CD4-positive, alpha-beta T cell treated with Interleukin-21 for 1 hour (primary cell): ENCODE measurements at regions not wholly inside any gene's neighbourhood (a gene's known extent, or its start where the extent isn't known, plus 50 kb on each side); places are given as distances from the start of the nearest gene placed in this dataset.

Experiments
- DNase-seq: peaks from one replicate; pipeline ENCODE4 v3.0.0-alpha.2; 2020

- peak; percentile 13 for DNase-seq
Observed at GRCh38 chr11:109984634-109985289, 108.4 kb upstream of the ZC3H12C start.

GRCh38 chr11:109986488-109986887, 106.7 kb upstream of the ZC3H12C start:
- no peak for DNase-seq

GRCh38 chr11:109991835-109992234, 101.4 kb upstream of the ZC3H12C start:
- DNase-seq = no peak

GRCh38 chr11:109993786-109994185, 99.4 kb upstream of the ZC3H12C start:
- no peak for DNase-seq

GRCh38 chr11:109994907-109995306, 98.3 kb upstream of the ZC3H12C start:
- no peak for DNase-seq

GRCh38 chr11:109996060-109996459, 97.1 kb upstream of the ZC3H12C start:
- DNase-seq = no peak

GRCh38 chr11:109998921-109999320, 94.3 kb upstream of the ZC3H12C start:
- DNase-seq = no peak

- DNase-seq = peak; percentile 20
Observed at GRCh38 chr11:110000031-110000502, 93.1 kb upstream of the ZC3H12C start.

GRCh38 chr11:110000850-110001249, 92.3 kb upstream of the ZC3H12C start:
- no peak for DNase-seq

GRCh38 chr11:110003426-110003825, 89.8 kb upstream of the ZC3H12C start:
- DNase-seq = no peak

- DNase-seq = no peak
Observed at GRCh38 chr11:110011595-110011994, 81.6 kb upstream of the ZC3H12C start.

GRCh38 chr11:110015695-110016094, 77.5 kb upstream of the ZC3H12C start:
- DNase-seq = no peak

GRCh38 chr11:110019675-110020074, 73.5 kb upstream of the ZC3H12C start:
- DNase-seq = no peak

- DNase-seq = no peak
Observed at GRCh38 chr11:110022548-110022947, 70.6 kb upstream of the ZC3H12C start.

- DNase-seq = no peak
Observed at GRCh38 chr11:110023711-110024110, 69.5 kb upstream of the ZC3H12C start.

- DNase-seq = peak; percentile 30
Observed at GRCh38 chr11:110026858-110027626, 66.2 kb upstream of the ZC3H12C start.

- no peak for DNase-seq
Observed at GRCh38 chr11:110027627-110028371, 65.4 kb upstream of the ZC3H12C start.

- no peak for DNase-seq
Observed at GRCh38 chr11:110028921-110029320, 64.3 kb upstream of the ZC3H12C start.

GRCh38 chr11:110029714-110030113, 63.5 kb upstream of the ZC3H12C start:
- DNase-seq = no peak

- DNase-seq = no peak
Observed at GRCh38 chr11:110031171-110031570, 62.0 kb upstream of the ZC3H12C start.

GRCh38 chr11:110032259-110032658, 60.9 kb upstream of the ZC3H12C start:
- DNase-seq = no peak

- DNase-seq = no peak
Observed at GRCh38 chr11:110032957-110033570, 60.1 kb upstream of the ZC3H12C start.

GRCh38 chr11:110034806-110035205, 58.4 kb upstream of the ZC3H12C start:
- DNase-seq = no peak
